H9 (cell line): ENCODE measurements at regions not wholly inside any gene's neighbourhood (a gene's known extent, or its start where the extent isn't known, plus 50 kb on each side); places are given as distances from the start of the nearest gene placed in this dataset.

ENCODE experiments used
- DNase-seq: peaks from one replicate; pipeline ENCODE4 v3.0.0-alpha.2; 2017
- H2AFZ ChIP-seq: one replicate; pipeline ENCODE4 v1.6.1; 2013; ENCODE audit warnings: mild to moderate bottlenecking, low read length, control low read depth, moderate library complexity
- H2AK5ac ChIP-seq: 2 replicates; pipeline ENCODE4 v1.6.1; 2013; ENCODE audit warnings: low read length, control low read depth, mixed read lengths; ENCODE audit not compliant: insufficient read length
- H2BK120ac ChIP-seq: one replicate; pipeline ENCODE4 v1.6.1; 2013; ENCODE audit warnings: low read depth, mild to moderate bottlenecking, low read length, control low read depth, inconsistent platforms; ENCODE audit not compliant: poor library complexity, severe bottlenecking
- H2BK12ac ChIP-seq: 2 replicates; pipeline ENCODE4 v1.6.1; 2013; ENCODE audit warnings: low read length, control low read depth, mixed read lengths, low read depth; ENCODE audit not compliant: insufficient read length
- H2BK15ac ChIP-seq: 2 replicates; pipeline ENCODE4 v1.6.1; 2013; ENCODE audit warnings: low read depth, low read length, control low read depth
- H2BK20ac ChIP-seq: one replicate; pipeline ENCODE4 v1.6.1; 2013; ENCODE audit warnings: low read depth, mild to moderate bottlenecking, low read length, control low read depth, inconsistent platforms; ENCODE audit not compliant: poor library complexity, severe bottlenecking
- H2BK5ac ChIP-seq: 2 replicates; pipeline ENCODE4 v1.6.1; 2013; ENCODE audit warnings: low read length, control low read depth, mixed read lengths; ENCODE audit not compliant: insufficient read length
- H3K14ac ChIP-seq: 2 replicates; pipeline ENCODE4 v1.6.1; 2013; ENCODE audit warnings: low read length, control low read depth; ENCODE audit not compliant: insufficient read depth
- H3K18ac ChIP-seq: 2 replicates; pipeline ENCODE4 v1.6.1; 2013; ENCODE audit warnings: low read depth, mild to moderate bottlenecking, mixed read lengths, low read length, control low read depth; ENCODE audit not compliant: insufficient read length
- H3K23ac ChIP-seq: 2 replicates; pipeline ENCODE4 v1.6.1; 2013; ENCODE audit warnings: low read length, control low read depth, mixed read lengths, low read depth; ENCODE audit not compliant: insufficient read length
- H3K23me2 ChIP-seq: 2 replicates; pipeline ENCODE4 v1.6.1; 2013; ENCODE audit warnings: low read depth, mild to moderate bottlenecking, mixed read lengths, low read length, control low read depth; ENCODE audit not compliant: insufficient read length, poor library complexity, severe bottlenecking
- H3K27ac ChIP-seq: 2 replicates; pipeline ENCODE4 v1.5.1; 2013; ENCODE audit warnings: low read length, control low read depth, mixed read lengths, low read depth; ENCODE audit not compliant: insufficient read length
- H3K27me3 ChIP-seq: 2 replicates; pipeline ENCODE4 v1.6.1; 2013; ENCODE audit warnings: low read length, control low read depth, inconsistent platforms; ENCODE audit not compliant: insufficient read depth
- H3K4ac ChIP-seq: 2 replicates; pipeline ENCODE4 v1.6.1; 2013; ENCODE audit warnings: low read depth, mild to moderate bottlenecking, control low read depth, inconsistent platforms, low read length, moderate library complexity
- H3K4me1 ChIP-seq: 2 replicates; pipeline ENCODE4 v1.6.1; 2013; ENCODE audit warnings: low read length, control low read depth, inconsistent platforms; ENCODE audit not compliant: insufficient read depth
- H3K4me2 ChIP-seq: 2 replicates; pipeline ENCODE4 v1.6.1; 2013; ENCODE audit warnings: low read length, control low read depth, mixed read lengths; ENCODE audit not compliant: insufficient read length, insufficient read depth
- H3K56ac ChIP-seq: 2 replicates; pipeline ENCODE4 v1.6.1; 2013; ENCODE audit warnings: low read depth, mild to moderate bottlenecking, mixed read lengths, low read length, control low read depth; ENCODE audit not compliant: insufficient read length
- H3K79me1 ChIP-seq: 2 replicates; pipeline ENCODE4 v1.6.1; 2013; ENCODE audit warnings: low read depth, mild to moderate bottlenecking, moderate library complexity, low read length, control low read depth, inconsistent platforms; ENCODE audit not compliant: insufficient read depth, poor library complexity, severe bottlenecking
- H3K79me2 ChIP-seq: 2 replicates; pipeline ENCODE4 v1.6.1; 2013; ENCODE audit warnings: low read length, control low read depth, inconsistent platforms; ENCODE audit not compliant: insufficient read depth
- H3K9ac ChIP-seq: 2 replicates; pipeline ENCODE4 v1.6.1; 2013; ENCODE audit warnings: low read length, control low read depth, mixed read lengths; ENCODE audit not compliant: insufficient read length; ENCODE audit errors: extremely low read depth
- H3K9me3 ChIP-seq: one replicate; pipeline ENCODE4 v1.6.1; 2013; ENCODE audit warnings: low read depth, low read length, inconsistent platforms; ENCODE audit not compliant: control insufficient read depth
- H3T11ph ChIP-seq: one replicate; pipeline ENCODE4 v1.6.1; 2013; ENCODE audit warnings: mild to moderate bottlenecking, low read length, control low read depth, inconsistent platforms
- H4K20me1 ChIP-seq: one replicate; pipeline ENCODE4 v1.6.1; 2013; ENCODE audit not compliant: control insufficient read depth, insufficient read length, insufficient read depth
- H4K5ac ChIP-seq: 2 replicates; pipeline ENCODE4 v1.6.1; 2013; ENCODE audit warnings: low read depth, mild to moderate bottlenecking, mixed read lengths, low read length, control low read depth; ENCODE audit not compliant: insufficient read length
- H4K8ac ChIP-seq: replicated peaks from 2 replicates; pipeline ENCODE4 v1.6.1; 2013; ENCODE audit warnings: low read length, control low read depth, mixed read lengths, low read depth; ENCODE audit not compliant: insufficient read length
- H4K91ac ChIP-seq: 2 replicates; pipeline ENCODE4 v1.6.1; 2013; ENCODE audit warnings: low read depth, mild to moderate bottlenecking, moderate library complexity, mixed read lengths, low read length, control low read depth; ENCODE audit not compliant: insufficient read length
- H3K27ac Mint-ChIP-seq, 3 experiments: 2 replicates in 2 of 3; 3 replicates in 1 of 3; pipeline ENCODE4 v1.8.0; 2020 to 2021; ENCODE audit warnings: mixed read lengths in 3 of 3, mild to moderate bottlenecking in 1 of 3, moderate library complexity in 1 of 3
- H3K27me3 Mint-ChIP-seq: 2 replicates; pipeline ENCODE4 v1.8.0; 2021; ENCODE audit warnings: low read depth, mild to moderate bottlenecking, moderate library complexity, mixed read lengths
- H3K36me3 Mint-ChIP-seq, 3 experiments: 2 replicates in 2 of 3; 3 replicates in 1 of 3; pipeline ENCODE4 v1.8.0; 2020 to 2021; ENCODE audit warnings: low read depth in 3 of 3, mixed read lengths in 3 of 3; ENCODE audit not compliant: insufficient read depth in 1 of 3
- H3K4me1 Mint-ChIP-seq, 2 experiments: 2 replicates each; pipeline ENCODE4 v1.8.0; 2020; ENCODE audit warnings: mixed read lengths in 2 of 2
- H3K4me3 Mint-ChIP-seq, 2 experiments: 2 replicates in 1 of 2; 3 replicates in 1 of 2; pipeline ENCODE4 v1.8.0; 2020 to 2021; ENCODE audit warnings: mild to moderate bottlenecking in 2 of 2, mixed read lengths in 2 of 2, moderate library complexity in 1 of 2
- H3K9me3 Mint-ChIP-seq, 2 experiments: 2 replicates in 1 of 2; 3 replicates in 1 of 2; pipeline ENCODE4 v1.8.0; 2020; ENCODE audit warnings: mild to moderate bottlenecking in 2 of 2, mixed read lengths in 2 of 2, moderate library complexity in 1 of 2
- CTCF ChIP-seq: fragments of 200-600 bp; sonication (generic); conservative IDR thresholded peaks from 3 replicates; pipeline ENCODE4 v1.8.0; 2021; ENCODE audit warnings: antibody characterized with exemption, mild to moderate bottlenecking
- WGBS: extraction: QIAGEN DNeasy Blood & Tissue Kit; methylation state at CpG from one replicate; pipeline ENCODE4 v1.1.7; 2013; ENCODE audit warnings: missing lambda C conversion rate, low lambda C conversion rate, mixed read lengths; ENCODE audit not compliant: insufficient read length; ENCODE audit errors: extremely low coverage; 5-methylcytosine and 5-hydroxymethylcytosine counted together

- H4K20me1 ChIP-seq: no peaks in the 10 kb centered on the region
- no peak overlapping the region for H3K18ac ChIP-seq
- no peak overlapping the region for H3K9ac ChIP-seq
- H3K56ac ChIP-seq: no peak overlapping the region
- Mint-ChIP-seq H3K27me3 (no peaks in the 10 kb centered on the region), H3K36me3 (peaks cover 0 to 7% (median 0%) of the 10 kb centered on the region in 3 experiments; a peak in 2 of 7 replicates), H3K27ac (no peak overlapping the region), H3K4me3 (no peak overlapping the region), H3K4me1 (peaks cover 16 to 20% of the 10 kb centered on the region in 2 experiments), H3K9me3 (peaks cover 0 to 4% of the 10 kb centered on the region in 2 experiments; a peak in 3 of 5 replicates)
- H2BK120ac ChIP-seq: no peak overlapping the region
- no peak overlapping the region for H2AFZ ChIP-seq
- no peak overlapping the region for H2AK5ac ChIP-seq
- no peak overlapping the region for H3K27ac ChIP-seq
- no peaks in the 10 kb centered on the region for H3K23me2 ChIP-seq
- no peaks in the 10 kb centered on the region for H3K4me1 ChIP-seq
- no peak overlapping the region for H3K4me2 ChIP-seq
- H3T11ph ChIP-seq: no peak overlapping the region
- H3K9me3 ChIP-seq: no peaks in the 10 kb centered on the region
- H3K4ac ChIP-seq: no peak overlapping the region
- no peak overlapping the region for H2BK20ac ChIP-seq
- DNase-seq: no peak
- H3K79me1 ChIP-seq: no peaks in the 10 kb centered on the region
- no peaks in the 10 kb centered on the region for H3K27me3 ChIP-seq
- H2BK15ac ChIP-seq: no peak overlapping the region
- TF ChIP-seq CTCF: no peak
- H3K79me2 ChIP-seq: no peaks in the 10 kb centered on the region
- H3K23ac ChIP-seq: no peak overlapping the region
- H2BK5ac ChIP-seq: no peak overlapping the region
- H3K14ac ChIP-seq: no peak overlapping the region
- no CpG with 5 or more reads among the region's 2 CpGs for WGBS
- no peak overlapping the region for H4K5ac ChIP-seq
- no peak overlapping the region for H4K8ac ChIP-seq
- no peak overlapping the region for H2BK12ac ChIP-seq
- no peak overlapping the region for H4K91ac ChIP-seq
Measured at GRCh38 chr5:93010037-93010436, 571.0 kb downstream of the NR2F1-AS1 start.
